Head of caudate nucleus (tissue), 42 donors: ENCODE measurements at regions not wholly inside any gene's neighbourhood (a gene's known extent, or its start where the extent isn't known, plus 50 kb on each side); places are given as distances from the start of the nearest gene placed in this dataset.
"Not testable (repeated sequence)": the region's sequence is repeated elsewhere in the genome, so short reads cannot be mapped to it uniquely, and the experiment has no call there.

Experiments used
- DNase-seq, 42 donors: peaks; one replicate each; pipeline versions ENCODE4 v3.0.0 to v3.0.0-alpha.2; 2020 to 2021; ENCODE audit warnings: mixed read lengths in 7 of 42
- intact Hi-C: fragments of 100-400 bp; cut with DNase I; formaldehyde crosslinking; loops from one replicate; pipeline ENCODE4 v1.15.0; 2022

- intact Hi-C loops: no loop called here
- no peak for DNase-seq
Observed at GRCh38 chr7:27032839-27033238, 63.0 kb downstream of the HOXA1 start.

DNA sequence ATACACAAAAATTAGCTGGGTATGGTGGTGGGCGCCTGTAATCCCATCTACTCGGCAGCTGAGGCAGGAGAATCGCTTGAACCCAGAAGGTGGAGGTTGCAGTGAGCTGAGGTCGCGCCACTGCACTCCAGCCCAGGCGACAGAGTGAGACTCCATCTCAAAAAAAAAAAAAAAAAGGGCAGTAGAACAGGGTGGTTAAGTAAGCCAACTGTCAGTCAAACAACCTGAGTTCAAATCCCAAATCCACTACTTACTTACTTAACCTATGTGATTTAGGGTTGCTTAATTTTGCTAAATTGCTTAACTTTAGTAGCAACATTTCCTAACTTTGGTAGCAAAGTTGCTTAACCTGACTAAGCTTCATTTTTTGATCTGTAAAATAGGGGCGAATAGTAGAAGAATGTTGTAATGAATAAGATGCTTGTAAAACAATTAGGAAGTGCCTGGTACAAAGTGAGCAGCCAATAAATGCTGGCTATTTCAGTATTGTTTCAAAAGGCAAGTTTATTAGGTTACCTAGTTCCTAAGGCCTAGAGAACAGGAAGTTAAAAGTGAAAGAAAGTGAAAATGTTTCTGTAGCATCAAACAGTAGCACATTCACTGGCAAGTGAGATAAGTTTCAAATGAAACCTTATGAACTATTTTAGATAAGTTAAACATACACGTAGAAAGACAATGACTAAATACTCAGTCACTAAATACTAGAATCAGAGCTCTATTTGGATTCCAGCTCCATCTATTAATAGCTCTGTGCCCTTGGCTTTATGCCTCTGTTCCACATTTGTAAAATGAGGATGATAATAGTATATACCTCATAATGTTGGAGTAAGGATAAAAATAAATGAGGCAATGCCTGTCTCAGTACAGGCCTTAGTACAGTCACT lies 64.3 kb downstream of the HOXA1 start:
- DNase-seq: no peak
- intact Hi-C loops: no loop called here

- no peak for DNase-seq
- intact Hi-C loops: no loop called here
Observed at GRCh38 chr7:27030393-27031050, 65.3 kb downstream of the HOXA1 start.

DNA sequence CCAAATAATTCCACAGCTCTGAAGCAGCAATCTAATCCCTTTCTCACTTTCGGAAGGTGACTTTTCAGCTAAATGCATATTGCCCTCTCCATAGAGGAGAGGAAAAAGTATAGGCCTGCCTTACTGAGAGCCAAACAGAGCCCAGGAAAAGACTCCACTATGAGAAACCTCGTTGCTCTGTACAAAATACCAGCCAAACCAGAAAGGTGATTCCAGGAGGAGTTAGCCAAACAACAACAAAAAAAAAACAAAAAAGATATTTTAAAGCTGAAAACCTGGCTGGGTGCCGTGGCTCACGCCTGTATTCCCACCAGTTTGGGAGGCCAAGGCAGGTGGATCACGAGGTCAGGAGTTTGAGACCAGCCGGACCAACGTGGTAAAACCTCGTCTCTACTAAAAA lies 70.5 kb downstream of the HOXA1 start:
- no peak for DNase-seq
- intact Hi-C loops: no loop called here

DNA sequence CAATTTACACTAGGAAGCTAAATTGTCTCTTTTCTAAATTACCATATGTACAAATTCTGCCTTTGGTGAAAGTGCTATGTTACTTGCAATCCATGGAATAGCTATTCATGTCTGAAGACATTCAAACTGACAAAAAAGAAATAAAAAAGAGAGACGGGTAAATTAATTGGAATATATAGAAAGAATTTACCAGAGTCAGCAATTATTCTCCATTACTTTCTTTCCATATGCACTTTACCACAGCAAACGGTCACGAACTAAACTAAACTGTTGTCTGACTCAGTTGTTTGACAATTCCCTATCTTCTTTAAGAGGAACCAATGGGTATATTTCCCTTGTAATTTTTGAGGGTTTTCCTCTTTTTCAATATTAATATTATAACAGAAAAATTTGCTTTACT lies 85.7 kb downstream of the HOXA1 start:
- intact Hi-C loops: no loop called here
- no peak for DNase-seq

GRCh38 chr7:27000496-27000895 lies 95.3 kb downstream of the HOXA1 start:
- intact Hi-C loops: no loop called here
- DNase-seq: no peak

- DNase-seq, intact Hi-C loops: not testable (repeated sequence)
Observed at GRCh38 chr7:26998284-26998683, 97.5 kb downstream of the HOXA1 start.

- no peak for DNase-seq
- intact Hi-C loops: no loop called here
Observed at GRCh38 chr7:26995666-26996065, 100.1 kb downstream of the HOXA1 start.

- DNase-seq: no peak
- intact Hi-C loops: no loop called here
Observed at GRCh38 chr7:26993816-26994810, 101.7 kb downstream of the HOXA1 start.

DNA sequence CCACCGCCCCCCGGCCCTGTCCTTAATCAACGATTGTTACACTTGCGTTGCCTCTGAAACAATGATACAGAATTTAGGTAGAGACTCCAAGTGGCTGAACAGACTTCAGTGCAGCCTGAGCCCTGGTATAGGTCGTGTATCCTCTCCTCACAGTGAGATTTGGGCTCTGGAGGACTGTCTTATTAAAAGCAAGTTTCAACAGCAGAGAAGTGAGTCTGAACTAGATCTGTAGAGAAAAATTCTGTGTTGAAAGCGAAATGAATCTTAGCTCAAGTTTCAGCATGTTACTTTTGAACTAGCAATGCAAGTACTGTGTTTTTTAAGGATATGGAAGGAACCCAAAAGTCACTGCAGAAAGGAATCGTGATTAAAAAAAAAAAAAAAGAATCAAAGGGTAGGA lies 103.1 kb downstream of the HOXA1 start:
- intact Hi-C loops: no loop called here
- DNase-seq: no peak

GRCh38 chr7:26991796-26992195 lies 104.0 kb downstream of the HOXA1 start:
- DNase-seq: no peak
- intact Hi-C loops: no loop called here

- intact Hi-C loops: no loop called here
- no peak for DNase-seq
Observed at GRCh38 chr7:26989897-26990670, 105.7 kb downstream of the HOXA1 start.

GRCh38 chr7:26988836-26989374 lies 106.9 kb downstream of the HOXA1 start:
- intact Hi-C loops: no loop called here
- DNase-seq: no peak

DNA sequence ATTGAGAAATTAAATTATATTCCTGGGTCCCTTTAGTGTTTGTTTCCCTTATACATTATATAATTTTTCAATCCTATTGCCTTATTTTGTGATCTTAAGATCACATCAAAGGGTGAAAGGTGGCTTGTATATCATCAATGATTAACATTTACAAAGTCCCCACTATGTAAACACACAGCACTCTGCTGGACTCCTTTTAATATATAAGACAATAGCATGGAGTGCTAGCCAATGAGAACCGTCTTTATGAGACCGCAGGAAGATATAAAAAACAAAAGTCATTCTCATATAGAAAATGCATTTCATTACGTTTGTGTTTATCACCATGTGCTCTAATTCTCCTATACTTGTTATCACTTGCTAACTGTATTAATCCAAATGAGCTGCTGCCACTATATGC lies 108.5 kb downstream of the HOXA1 start:
- intact Hi-C loops: no loop called here
- DNase-seq: no peak

DNA sequence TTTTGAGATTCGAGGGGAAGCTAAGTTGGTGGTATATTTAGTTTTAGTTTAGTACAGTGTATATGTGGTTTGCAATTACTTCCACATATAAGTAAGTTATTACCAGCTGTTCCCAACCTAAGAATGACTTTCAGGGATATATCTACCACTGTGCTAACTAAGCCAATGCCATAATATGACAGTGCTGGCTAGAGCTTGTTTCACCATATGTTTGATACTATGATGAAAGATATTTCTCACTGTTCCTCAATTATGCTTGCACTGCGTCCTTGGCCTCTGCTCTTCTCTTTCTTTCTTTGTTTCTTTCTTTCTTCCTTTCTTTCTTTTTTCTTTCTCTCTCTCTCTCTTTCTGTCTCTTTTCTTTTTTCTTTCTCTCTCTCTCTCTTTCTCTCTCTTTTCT lies 113.8 kb upstream of the SKAP2 start:
- no peak for DNase-seq
- intact Hi-C loops: no loop called here

DNA sequence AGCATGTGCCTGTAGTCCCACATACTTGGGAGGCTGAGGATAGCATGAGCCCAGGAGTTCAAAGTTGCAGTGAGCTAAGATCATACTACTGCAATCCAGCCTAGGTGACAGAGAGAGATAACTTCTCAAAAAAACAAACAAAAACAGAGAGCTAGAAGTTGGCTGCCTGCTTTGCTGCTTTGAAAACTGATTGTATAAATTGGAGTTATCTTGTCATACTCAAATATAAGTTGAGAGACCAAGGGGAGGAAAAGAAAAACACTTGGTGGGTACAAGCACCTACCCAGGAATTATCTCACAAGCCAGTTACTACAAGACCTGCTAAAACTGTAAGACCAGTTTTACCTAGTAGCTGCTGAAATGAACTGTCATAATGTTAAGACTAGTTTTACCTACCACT lies 112.5 kb upstream of the SKAP2 start:
- intact Hi-C loops: no loop called here
- no peak for DNase-seq

DNA sequence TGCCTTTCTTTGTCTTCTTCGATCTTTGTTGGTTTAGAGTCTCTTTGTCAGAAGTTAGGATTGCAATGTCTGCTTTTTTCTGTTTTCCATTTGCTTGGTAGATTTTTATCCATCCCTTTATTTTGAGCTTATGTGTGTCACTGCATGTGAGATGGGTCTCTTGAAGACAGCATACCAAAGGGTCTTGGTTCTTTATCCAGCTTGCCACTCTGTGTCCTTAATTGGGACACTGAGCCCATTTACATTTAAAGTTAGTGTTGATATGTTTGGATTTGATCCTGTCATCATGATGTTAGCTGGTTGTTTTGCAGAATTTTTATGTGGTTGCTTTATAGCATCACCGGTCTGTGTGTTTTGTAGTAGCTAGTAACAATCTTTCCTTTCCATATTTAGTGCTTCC lies 107.5 kb upstream of the SKAP2 start:
- DNase-seq, intact Hi-C loops: not testable (repeated sequence)

DNA sequence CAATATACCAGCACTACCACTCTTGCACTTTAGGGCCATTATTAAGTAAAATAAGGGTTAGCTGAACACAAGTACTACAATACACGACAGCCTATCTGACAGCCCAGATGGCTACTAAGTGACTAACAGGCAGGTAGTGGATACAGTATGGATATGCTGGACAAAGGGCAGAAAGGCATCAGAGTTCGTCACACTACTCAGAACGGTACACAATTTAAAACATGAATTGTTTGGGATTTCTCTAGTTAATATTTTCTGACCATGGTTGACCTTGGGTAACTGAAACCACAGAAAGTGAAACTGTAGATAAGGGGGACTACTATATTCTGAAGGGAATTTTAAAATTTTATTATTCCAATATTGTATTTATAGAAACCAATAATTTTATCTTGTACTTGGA lies 101.3 kb upstream of the SKAP2 start:
- intact Hi-C loops: no loop called here
- no peak for DNase-seq
